ENCODE measurements at regions not wholly inside any gene's neighbourhood (a gene's known extent, or its start where the extent isn't known, plus 50 kb on each side); places are given as distances from the start of the nearest gene placed in this dataset.

DNA sequence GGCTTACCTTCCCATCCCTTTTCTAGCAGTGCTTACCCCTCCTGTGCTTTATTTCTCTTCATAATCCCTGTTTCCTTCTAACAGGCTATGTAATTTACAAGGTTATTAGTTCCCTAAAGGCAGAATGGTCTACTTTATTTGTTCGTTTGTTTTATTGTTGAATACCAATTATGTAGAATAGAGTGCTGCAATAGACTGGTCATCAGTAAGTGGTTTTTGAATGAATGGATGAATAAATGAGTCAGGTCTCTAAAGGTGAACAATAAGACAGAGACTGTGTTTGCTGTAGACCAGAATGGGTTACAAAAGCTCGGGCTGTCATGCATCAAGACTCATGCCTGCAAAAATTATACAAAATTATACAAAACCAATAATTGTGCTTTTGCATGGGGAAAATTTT, 332.0 kb downstream of the IRS1 start:
- H3K23me2 ChIP-seq (ENCODE audit: insufficient read length, low read depth, low read length, poor library complexity, severe bottlenecking) = no peaks in the 10 kb centered on the region
- no peak overlapping the region for H3K9ac ChIP-seq (ENCODE audit: extremely low read depth, insufficient read length, low read length)
- Mint-ChIP-seq H3K36me3 (ENCODE audit: insufficient read depth in 1 of 3, low read depth in 3 of 3) (peaks cover 0 to 2% (median 0%) of the 10 kb centered on the region in 3 experiments; a peak in 1 of 7 replicates), H3K4me3 (no peak overlapping the region), H3K27ac (no peak overlapping the region), H3K4me1 (no peaks in the 10 kb centered on the region; a peak in 1 of 4 replicates), H3K9me3 (peaks cover under 1 to 2% of the 10 kb centered on the region in 2 experiments; a peak in 3 of 5 replicates), H3K27me3 (ENCODE audit: low read depth) (no peaks in the 10 kb centered on the region)
- no peaks in the 10 kb centered on the region for H3K4me1 ChIP-seq (ENCODE audit: insufficient read depth, low read length)
- H3K14ac ChIP-seq (ENCODE audit: insufficient read depth, low read length) = no peak overlapping the region
- no peak overlapping the region for H3K27ac ChIP-seq (ENCODE audit: insufficient read length, low read depth, low read length)
- H3K23ac ChIP-seq (ENCODE audit: insufficient read length, low read depth, low read length) = no peak overlapping the region
- H3K27me3 ChIP-seq (ENCODE audit: insufficient read depth, low read length) = no peaks in the 10 kb centered on the region
- no peak overlapping the region for H3T11ph ChIP-seq (ENCODE audit: low read length)
- H2AK5ac ChIP-seq (ENCODE audit: insufficient read length, low read length) = no peak overlapping the region
- H3K4ac ChIP-seq (ENCODE audit: low read depth, low read length) = no peak overlapping the region
- DNase-seq = no peak
- H4K20me1 ChIP-seq (ENCODE audit: control insufficient read depth, insufficient read depth, insufficient read length) = no peaks in the 10 kb centered on the region
- H3K18ac ChIP-seq (ENCODE audit: insufficient read length, low read depth, low read length) = no peak overlapping the region
- no peaks in the 10 kb centered on the region for H3K79me1 ChIP-seq (ENCODE audit: insufficient read depth, low read depth, low read length, poor library complexity, severe bottlenecking)
- H3K4me2 ChIP-seq (ENCODE audit: insufficient read depth, insufficient read length, low read length) = no peak overlapping the region
- H3K9me3 ChIP-seq (ENCODE audit: control insufficient read depth, low read depth, low read length) = no peaks in the 10 kb centered on the region
- no peak overlapping the region for H2BK120ac ChIP-seq (ENCODE audit: low read depth, low read length, poor library complexity, severe bottlenecking)
- H2AFZ ChIP-seq (ENCODE audit: low read length) = no peak overlapping the region
- H4K8ac ChIP-seq (replicated peaks; ENCODE audit: insufficient read length, low read depth, low read length) = no peak overlapping the region
- no peak overlapping the region for H2BK15ac ChIP-seq (ENCODE audit: low read depth, low read length)
- no peak overlapping the region for H2BK5ac ChIP-seq (ENCODE audit: insufficient read length, low read length)
- no peaks in the 10 kb centered on the region for H3K79me2 ChIP-seq (ENCODE audit: insufficient read depth, low read length)
- no peak overlapping the region for H4K5ac ChIP-seq (ENCODE audit: insufficient read length, low read depth, low read length)
- TF ChIP-seq CTCF (conservative IDR thresholded peaks at IDR 0.05) = no peak
- H2BK12ac ChIP-seq (ENCODE audit: insufficient read length, low read depth, low read length) = no peak overlapping the region
- no peak overlapping the region for H2BK20ac ChIP-seq (ENCODE audit: low read depth, low read length, poor library complexity, severe bottlenecking)
- no peak overlapping the region for H4K91ac ChIP-seq (ENCODE audit: insufficient read length, low read depth, low read length)
- no CpG with 5 or more reads among the region's 2 CpGs for WGBS (ENCODE audit: extremely low coverage, insufficient read length, low lambda C conversion rate)
- H3K56ac ChIP-seq (ENCODE audit: insufficient read length, low read depth, low read length) = no peak overlapping the region

Data from H9 (cell line).